SU-DHL-6 (cell line): ENCODE measurements at regions not wholly inside any gene's neighbourhood (a gene's known extent, or its start where the extent isn't known, plus 50 kb on each side); places are given as distances from the start of the nearest gene placed in this dataset.

Experiments used
- H2AFZ ChIP-seq: fragments of 200-600 bp; sonication (generic); 2 replicates; pipeline ENCODE4 v1.6.1; 2014; ENCODE audit warnings: low read depth, mild to moderate bottlenecking, moderate library complexity, mixed read lengths, antibody characterized with exemption, low read length; ENCODE audit not compliant: severe bottlenecking
- H3F3A ChIP-seq: fragments of 200-600 bp; shearing (Covaris generic); 2 replicates; pipeline ENCODE4 v1.6.0; 2016; ENCODE audit warnings: antibody characterized with exemption, mild to moderate bottlenecking; ENCODE audit not compliant: insufficient read depth
- H3K27ac ChIP-seq: fragments of 200-600 bp; sonication (generic); 2 replicates; pipeline ENCODE4 v1.5.1; 2016; ENCODE audit warnings: low read depth, mild to moderate bottlenecking, low read length, moderate library complexity, mixed read lengths
- H3K27me3 ChIP-seq: fragments of 200-600 bp; sonication (generic), shearing (Covaris generic); 2 replicates; pipeline ENCODE4 v1.6.0; 2014; ENCODE audit warnings: mild to moderate bottlenecking, low read length
- H3K36me3 ChIP-seq: fragments of 200-600 bp; sonication (generic); 2 replicates; pipeline ENCODE4 v1.6.1; 2014; ENCODE audit warnings: mild to moderate bottlenecking, low read length, mixed read lengths
- H3K4me2 ChIP-seq: fragments of 300-600, 200-600 bp; shearing (Covaris generic), sonication (generic); 2 replicates; pipeline ENCODE4 v1.6.0; 2014; ENCODE audit warnings: low read length, low read depth, mild to moderate bottlenecking; ENCODE audit not compliant: poor library complexity, severe bottlenecking
- H3K4me3 ChIP-seq: fragments of 200-600 bp; sonication (generic); 2 replicates; pipeline ENCODE4 v1.5.1; 2014; ENCODE audit warnings: antibody characterized with exemption, low read length, mild to moderate bottlenecking, mixed read lengths; ENCODE audit not compliant: insufficient read depth, poor library complexity, severe bottlenecking
- H3K79me2 ChIP-seq: fragments of 200-600 bp; sonication (generic); 2 replicates; pipeline ENCODE4 v1.6.1; 2014; ENCODE audit warnings: mild to moderate bottlenecking, low read length, moderate library complexity; ENCODE audit not compliant: insufficient read depth
- H3K9ac ChIP-seq: fragments of 200-600 bp; sonication (generic); 2 replicates; pipeline ENCODE4 v1.7.0; 2014; ENCODE audit warnings: mild to moderate bottlenecking, low read length
- H3K9me2 ChIP-seq: fragments of 200-600 bp; sonication (generic); replicated peaks from 2 replicates; pipeline ENCODE4 v1.6.1; 2014; ENCODE audit warnings: low read length; ENCODE audit not compliant: insufficient read depth
- H3K9me3 ChIP-seq: fragments of 200-600 bp; sonication (generic); 2 replicates; pipeline ENCODE4 v1.6.1; 2014; ENCODE audit warnings: low read length, mixed read lengths; ENCODE audit not compliant: insufficient read depth
- H4K20me1 ChIP-seq: fragments of 200-600 bp; sonication (generic); 2 replicates; pipeline ENCODE4 v1.6.1; 2014; ENCODE audit warnings: low read depth, mild to moderate bottlenecking, antibody characterized with exemption, low read length, moderate library complexity, mixed read lengths
- EZH2phosphoT487 ChIP-seq: fragments of 200-600 bp; sonication (generic), shearing (Covaris generic); conservative IDR thresholded peaks from 2 replicates; pipeline ENCODE4 v1.6.1; 2018; ENCODE audit warnings: mild to moderate bottlenecking, antibody characterized with exemption, low read length, moderate library complexity, mixed read lengths
- TF ChIP-seq, protein P1 (sequence below): fragments of 200-600 bp; sonication (generic); IDR thresholded peaks from one replicate; pipeline ENCODE4 v1.5.1; 2017; ENCODE audit warnings: antibody characterized with exemption, mild to moderate bottlenecking, low read length, moderate library complexity; ENCODE audit not compliant: insufficient read depth, poor library complexity, severe bottlenecking

DNA sequence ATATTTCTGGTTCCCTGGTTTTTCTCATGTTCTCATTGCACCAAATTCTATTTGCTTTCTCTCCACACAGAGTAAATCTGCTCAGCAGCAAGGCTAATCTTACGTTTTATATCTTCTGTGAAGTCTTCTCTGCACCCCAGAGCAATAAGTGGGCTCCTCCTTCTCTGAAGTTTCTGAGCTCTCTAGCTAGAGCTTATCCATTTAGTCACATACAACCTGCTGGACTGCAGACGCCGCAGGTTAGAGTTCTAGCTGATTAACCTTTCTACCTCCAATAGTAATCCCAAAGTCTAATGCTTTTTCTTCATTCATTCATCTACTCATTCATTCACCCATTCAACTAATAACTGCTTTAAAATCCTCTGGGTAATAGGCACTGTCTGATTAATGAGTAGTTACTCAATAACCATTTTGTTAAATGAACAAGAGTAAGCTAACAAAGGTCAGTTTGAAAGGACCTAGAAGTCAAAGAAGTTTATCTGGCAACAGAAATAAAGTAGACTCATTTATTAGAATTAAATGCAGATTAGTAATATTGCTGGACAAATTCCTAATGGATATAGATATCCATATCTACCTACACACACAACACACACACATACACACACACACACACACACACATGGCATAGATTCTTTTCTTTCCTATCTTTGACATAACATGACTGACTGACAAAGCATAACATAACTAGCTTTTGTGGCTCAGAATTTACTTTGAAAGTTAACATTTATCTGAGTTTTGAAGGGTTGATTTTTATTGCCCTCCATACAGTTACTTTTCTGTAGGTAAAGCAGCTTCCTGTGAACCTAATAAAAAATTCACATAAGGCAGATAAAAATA, 984.6 kb upstream of the SEMA6A start:
- Histone ChIP-seq H3K4me2 (no peak overlapping the region), H3K9me3 (no peaks in the 10 kb centered on the region), H3K27me3 (no peaks in the 10 kb centered on the region), H3K36me3 (no peaks in the 10 kb centered on the region), H3K9me2 (no peaks in the 10 kb centered on the region), H2AFZ (no peak overlapping the region), H3F3A (no peaks in the 10 kb centered on the region), H4K20me1 (no peaks in the 10 kb centered on the region), H3K27ac (no peak overlapping the region), H3K79me2 (no peaks in the 10 kb centered on the region), H3K4me3 (no peak overlapping the region), H3K9ac (no peak overlapping the region)
- TF ChIP-seq EZH2phosphoT487 = no peak
- TF ChIP-seq, protein P1, sequence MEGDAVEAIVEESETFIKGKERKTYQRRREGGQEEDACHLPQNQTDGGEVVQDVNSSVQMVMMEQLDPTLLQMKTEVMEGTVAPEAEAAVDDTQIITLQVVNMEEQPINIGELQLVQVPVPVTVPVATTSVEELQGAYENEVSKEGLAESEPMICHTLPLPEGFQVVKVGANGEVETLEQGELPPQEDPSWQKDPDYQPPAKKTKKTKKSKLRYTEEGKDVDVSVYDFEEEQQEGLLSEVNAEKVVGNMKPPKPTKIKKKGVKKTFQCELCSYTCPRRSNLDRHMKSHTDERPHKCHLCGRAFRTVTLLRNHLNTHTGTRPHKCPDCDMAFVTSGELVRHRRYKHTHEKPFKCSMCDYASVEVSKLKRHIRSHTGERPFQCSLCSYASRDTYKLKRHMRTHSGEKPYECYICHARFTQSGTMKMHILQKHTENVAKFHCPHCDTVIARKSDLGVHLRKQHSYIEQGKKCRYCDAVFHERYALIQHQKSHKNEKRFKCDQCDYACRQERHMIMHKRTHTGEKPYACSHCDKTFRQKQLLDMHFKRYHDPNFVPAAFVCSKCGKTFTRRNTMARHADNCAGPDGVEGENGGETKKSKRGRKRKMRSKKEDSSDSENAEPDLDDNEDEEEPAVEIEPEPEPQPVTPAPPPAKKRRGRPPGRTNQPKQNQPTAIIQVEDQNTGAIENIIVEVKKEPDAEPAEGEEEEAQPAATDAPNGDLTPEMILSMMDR = no peak

DNA sequence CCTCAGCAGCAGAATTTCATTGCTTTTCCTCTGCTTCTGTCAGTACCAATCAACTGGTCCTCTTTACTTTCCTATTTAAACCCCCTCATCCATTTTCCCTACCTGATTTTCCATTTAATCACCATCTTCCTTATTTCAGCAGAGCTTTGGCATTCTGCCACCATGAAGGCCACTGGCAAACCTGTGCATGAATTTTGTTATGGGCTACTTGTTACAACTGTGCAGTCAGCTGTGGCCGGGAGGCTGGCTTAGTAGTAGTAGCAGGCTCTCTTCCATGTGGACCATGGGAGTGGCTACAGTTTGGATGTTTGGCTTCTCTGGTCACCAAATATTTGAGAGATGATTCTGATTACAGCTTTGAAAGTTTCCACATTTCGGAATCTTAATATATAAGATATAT, 976.6 kb upstream of the SEMA6A start:
- H3K36me3 ChIP-seq = no peaks in the 10 kb centered on the region
- H4K20me1 ChIP-seq = no peaks in the 10 kb centered on the region
- no peaks in the 10 kb centered on the region for H3K79me2 ChIP-seq
- no peak overlapping the region for H3K4me3 ChIP-seq
- H3K9me2 ChIP-seq = no peaks in the 10 kb centered on the region
- H3K9ac ChIP-seq = no peak overlapping the region
- TF ChIP-seq, protein P1 = no peak
- no peak for TF ChIP-seq EZH2phosphoT487
- H3K9me3 ChIP-seq = no peaks in the 10 kb centered on the region
- no peak overlapping the region for H2AFZ ChIP-seq
- no peaks in the 10 kb centered on the region for H3K27me3 ChIP-seq
- H3F3A ChIP-seq = no peaks in the 10 kb centered on the region
- no peak overlapping the region for H3K4me2 ChIP-seq
- H3K27ac ChIP-seq = no peak overlapping the region

DNA sequence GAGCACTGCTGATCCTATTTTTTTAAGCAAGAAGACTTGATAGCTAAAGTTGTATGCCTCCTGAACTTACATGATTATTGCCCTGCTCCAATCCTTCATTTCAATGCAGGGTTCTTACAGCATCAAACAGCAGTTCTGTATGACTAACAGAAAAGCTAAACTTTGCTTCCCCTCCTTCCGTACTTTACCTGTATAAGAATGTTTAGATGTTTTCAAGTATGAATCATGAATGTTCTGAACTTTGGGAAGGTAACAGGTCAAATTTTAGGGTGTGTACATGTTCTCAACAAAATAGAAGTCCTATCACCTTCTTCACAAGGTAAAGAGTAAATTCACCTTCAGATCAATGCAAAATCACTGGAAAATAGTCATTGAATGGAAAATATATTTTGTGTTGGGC, 972.6 kb upstream of the SEMA6A start:
- Histone ChIP-seq H3K79me2 (no peaks in the 10 kb centered on the region), H3K27me3 (no peaks in the 10 kb centered on the region), H3K9ac (no peak overlapping the region), H3F3A (no peaks in the 10 kb centered on the region), H3K9me3 (no peaks in the 10 kb centered on the region), H3K4me2 (no peak overlapping the region), H3K36me3 (no peaks in the 10 kb centered on the region), H3K27ac (no peak overlapping the region), H4K20me1 (no peaks in the 10 kb centered on the region), H2AFZ (no peak overlapping the region), H3K4me3 (no peak overlapping the region), H3K9me2 (no peaks in the 10 kb centered on the region)
- no peak for TF ChIP-seq EZH2phosphoT487

DNA sequence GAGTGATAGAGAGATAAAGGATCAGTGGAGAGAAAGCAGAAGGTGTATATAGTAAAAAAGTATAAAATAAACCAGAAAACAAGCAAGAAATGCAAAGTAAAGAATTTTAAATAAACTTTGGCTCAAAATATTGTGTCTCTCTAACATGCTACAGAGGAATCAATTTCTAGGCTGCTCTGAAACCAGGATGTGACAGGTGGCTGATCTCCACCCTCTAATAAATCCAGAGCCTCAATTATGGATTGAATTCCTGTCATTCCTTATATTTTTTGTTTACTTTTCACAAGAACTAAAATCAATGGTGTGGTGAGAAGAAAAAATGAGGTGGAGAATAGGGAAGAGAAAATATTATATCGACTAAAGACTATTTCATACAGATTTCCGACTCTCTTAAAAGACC, 965.1 kb upstream of the SEMA6A start:
- H3K27me3 ChIP-seq = no peaks in the 10 kb centered on the region
- H3K9ac ChIP-seq = no peak overlapping the region

More for the DNA sequence above, 965.1 kb upstream of the SEMA6A start:
- Histone ChIP-seq H3K79me2 (no peaks in the 10 kb centered on the region), H3K9me3 (no peaks in the 10 kb centered on the region), H2AFZ (no peak overlapping the region), H3F3A (no peaks in the 10 kb centered on the region), H4K20me1 (no peaks in the 10 kb centered on the region), H3K27ac (no peak overlapping the region), H3K4me2 (no peak overlapping the region), H3K9me2 (no peaks in the 10 kb centered on the region), H3K36me3 (no peaks in the 10 kb centered on the region), H3K4me3 (no peak overlapping the region)
- TF ChIP-seq, protein P1 = no peak
- TF ChIP-seq EZH2phosphoT487 = no peak
